DOHH2 (cell line): ENCODE measurements at regions not wholly inside any gene's neighbourhood (a gene's known extent, or its start where the extent isn't known, plus 50 kb on each side); places are given as distances from the start of the nearest gene placed in this dataset.

Source experiments
- CTCF ChIP-seq: fragments of 200-600 bp; sonication (generic); IDR thresholded peaks from one replicate; pipeline ENCODE4 v1.5.1; 2014; ENCODE audit warnings: antibody characterized with exemption, mild to moderate bottlenecking, low read depth, low read length; ENCODE audit not compliant: poor library complexity, severe bottlenecking
- EZH2phosphoT487 ChIP-seq: fragments of 200-600 bp; sonication (generic); IDR thresholded peaks from 2 replicates; pipeline ENCODE4 v1.6.1; 2017; ENCODE audit warnings: borderline replicate concordance, mild to moderate bottlenecking, antibody characterized with exemption, low read length, moderate library complexity, mixed read lengths

GRCh38 chr10:84844461-84844860 is 516.1 kb downstream of the CCSER2 start:
- TF ChIP-seq EZH2phosphoT487 (no peak), CTCF (no peak)
